Tibial nerve (tissue), 4 donors: ENCODE measurements at regions not wholly inside any gene's neighbourhood (a gene's known extent, or its start where the extent isn't known, plus 50 kb on each side); places are given as distances from the start of the nearest gene placed in this dataset.

ENCODE experiments used
- DNase-seq, 2 donors: peaks; one replicate each; pipeline ENCODE4 v3.0.0-alpha.2; 2019; ENCODE audit warnings: low spot score in 2 of 2
- H3K27ac ChIP-seq, 4 donors: fragments of 200-600 bp; sonication (generic) in 3 of 4; one replicate each; pipeline ENCODE4 v1.5.1; 2017 to 2019; ENCODE audit warnings: mild to moderate bottlenecking in 1 of 4
- H3K27me3 ChIP-seq, 2 donors: fragments of 200-600 bp; sonication (generic) in 1 of 2; one replicate each; pipeline versions ENCODE4 v1.5.1 to v1.6.0; 2017 to 2019
- H3K36me3 ChIP-seq, 3 donors: fragments of 200-600 bp; sonication (generic); one replicate each; pipeline ENCODE4 v1.5.1; 2018 to 2019
- H3K4me1 ChIP-seq, 4 donors: fragments of 200-600 bp; sonication (generic) in 3 of 4; one replicate each; pipeline ENCODE4 v1.5.1; 2017 to 2019
- H3K4me3 ChIP-seq, 4 donors: fragments of 200-600 bp; sonication (generic) in 3 of 4; one replicate each; pipeline ENCODE4 v1.5.1; 2017 to 2019; ENCODE audit warnings: mild to moderate bottlenecking in 1 of 4, moderate library complexity in 1 of 4
- H3K9me3 ChIP-seq, 4 donors: fragments of 200-600 bp; sonication (generic) in 3 of 4; one replicate each; pipeline ENCODE4 v1.5.1; 2017 to 2019
- EP300 ChIP-seq, 2 donors: sonication (generic); formaldehyde crosslinking; IDR thresholded peaks; one replicate each; pipeline ENCODE4 v1.6.1; 2017; ENCODE audit warnings: antibody characterized with exemption in 2 of 2, mild to moderate bottlenecking in 1 of 2
- POLR2A ChIP-seq, 2 donors: fragments of 450-650 bp; IDR thresholded peaks; one replicate each; pipeline ENCODE4 v1.6.1; 2017; ENCODE audit warnings: antibody characterized with exemption in 2 of 2, mild to moderate bottlenecking in 2 of 2, moderate library complexity in 2 of 2
- WGBS, 2 donors: methylation state at CpG; one replicate each; pipeline ENCODE4 v1.1.5; 2018; 5-methylcytosine and 5-hydroxymethylcytosine counted together
- TF ChIP-seq, protein P1 (sequence below), 5 experiments: fragments of 200-600 bp in 3 of 5; fragments of 450-650 bp in 2 of 5; sonication (generic) in 3 of 5; IDR thresholded peaks; one replicate each; pipeline ENCODE4 v1.5.1; 2016 to 2019; ENCODE audit warnings: antibody characterized with exemption in 5 of 5, mild to moderate bottlenecking in 3 of 5, moderate library complexity in 2 of 5

DNA sequence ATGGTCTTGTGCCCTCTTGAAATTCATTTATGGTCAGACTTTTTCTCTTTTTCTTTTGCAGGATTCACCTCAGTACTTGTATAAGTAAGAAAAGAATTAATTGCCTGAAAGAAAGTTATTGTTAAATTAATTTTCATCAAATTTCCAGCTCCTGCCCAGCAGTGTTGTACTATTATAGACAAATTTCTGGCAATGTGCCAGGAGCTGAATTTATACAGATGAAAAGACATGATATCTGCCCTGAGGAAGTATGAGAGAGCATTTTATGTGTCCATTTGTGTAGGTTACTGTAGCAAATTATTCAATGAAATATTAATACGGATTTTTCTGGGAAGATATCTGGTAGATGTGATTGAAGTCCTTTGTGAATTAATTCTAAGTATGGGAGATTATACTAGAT, 2371.5 kb upstream of the TENM3 start:
- no peak for DNase-seq
- no peaks in the 10 kb centered on the region for H3K4me1 ChIP-seq
- no peaks in the 10 kb centered on the region for H3K27me3 ChIP-seq
- TF ChIP-seq EP300 (IDR thresholded peaks at IDR 0.05): no peak
- H3K4me3 ChIP-seq: no peak overlapping the region
- WGBS, 2 donors: 78 to 84% methylated on average over 1 of the region's 1 CpG
- no peaks in the 10 kb centered on the region for H3K9me3 ChIP-seq
- H3K36me3 ChIP-seq: no peaks in the 10 kb centered on the region
- H3K27ac ChIP-seq: no peak overlapping the region

DNA sequence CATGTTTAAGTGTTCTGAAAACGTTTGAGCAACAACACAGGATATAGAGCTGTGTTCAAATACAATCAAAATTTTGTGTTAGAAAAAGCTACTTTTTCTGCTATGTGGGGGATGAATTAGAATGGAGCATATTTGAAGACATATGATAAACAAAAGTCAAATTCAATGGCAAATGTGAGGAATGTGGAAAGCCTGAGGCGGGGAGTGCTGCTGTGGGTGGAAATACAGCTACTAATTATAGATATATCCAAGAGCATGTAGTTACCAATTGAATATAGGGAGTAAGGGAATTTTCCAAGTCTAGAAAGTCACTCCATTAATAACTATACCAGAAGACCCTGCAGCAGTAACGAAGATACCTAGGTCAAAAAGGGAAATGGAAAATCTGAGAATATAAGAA, 2370.4 kb upstream of the TENM3 start:
- no peak for TF ChIP-seq POLR2A (IDR thresholded peaks at IDR 0.05)
- TF ChIP-seq, protein P1, sequence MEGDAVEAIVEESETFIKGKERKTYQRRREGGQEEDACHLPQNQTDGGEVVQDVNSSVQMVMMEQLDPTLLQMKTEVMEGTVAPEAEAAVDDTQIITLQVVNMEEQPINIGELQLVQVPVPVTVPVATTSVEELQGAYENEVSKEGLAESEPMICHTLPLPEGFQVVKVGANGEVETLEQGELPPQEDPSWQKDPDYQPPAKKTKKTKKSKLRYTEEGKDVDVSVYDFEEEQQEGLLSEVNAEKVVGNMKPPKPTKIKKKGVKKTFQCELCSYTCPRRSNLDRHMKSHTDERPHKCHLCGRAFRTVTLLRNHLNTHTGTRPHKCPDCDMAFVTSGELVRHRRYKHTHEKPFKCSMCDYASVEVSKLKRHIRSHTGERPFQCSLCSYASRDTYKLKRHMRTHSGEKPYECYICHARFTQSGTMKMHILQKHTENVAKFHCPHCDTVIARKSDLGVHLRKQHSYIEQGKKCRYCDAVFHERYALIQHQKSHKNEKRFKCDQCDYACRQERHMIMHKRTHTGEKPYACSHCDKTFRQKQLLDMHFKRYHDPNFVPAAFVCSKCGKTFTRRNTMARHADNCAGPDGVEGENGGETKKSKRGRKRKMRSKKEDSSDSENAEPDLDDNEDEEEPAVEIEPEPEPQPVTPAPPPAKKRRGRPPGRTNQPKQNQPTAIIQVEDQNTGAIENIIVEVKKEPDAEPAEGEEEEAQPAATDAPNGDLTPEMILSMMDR (IDR thresholded peaks at IDR 0.05): no peak
- no peak for TF ChIP-seq EP300 (IDR thresholded peaks at IDR 0.05)
- no peak for DNase-seq
- Histone ChIP-seq H3K36me3 (no peaks in the 10 kb centered on the region), H3K4me1 (no peaks in the 10 kb centered on the region), H3K27me3 (no peaks in the 10 kb centered on the region), H3K4me3 (no peak overlapping the region), H3K27ac (no peak overlapping the region), H3K9me3 (no peaks in the 10 kb centered on the region)
- 33 to 39% methylated on average over 3 of the region's 3 CpGs for WGBS, 2 donors

DNA sequence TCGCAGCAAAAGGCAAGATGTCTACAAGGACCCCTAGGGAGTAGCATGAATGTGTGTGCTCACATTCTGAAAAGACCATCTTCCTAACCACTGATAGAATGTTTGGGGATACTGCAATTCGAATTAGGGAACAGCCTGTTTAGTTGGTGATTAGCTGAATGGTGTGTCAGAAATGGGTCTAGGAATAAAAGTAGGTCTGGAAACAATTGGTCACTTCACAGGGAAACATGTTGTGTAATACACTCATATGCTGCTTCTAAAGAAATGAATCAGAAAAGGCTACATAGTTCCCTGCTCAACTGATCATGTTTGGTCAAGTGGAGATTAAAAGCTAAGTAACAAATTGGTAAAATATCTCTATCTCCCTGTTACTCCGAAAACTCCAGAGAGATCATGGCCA, 2362.4 kb upstream of the TENM3 start:
- no peak overlapping the region for H3K27ac ChIP-seq
- no peaks in the 10 kb centered on the region for H3K27me3 ChIP-seq
- TF ChIP-seq POLR2A (IDR thresholded peaks at IDR 0.05): no peak
- no peak for TF ChIP-seq EP300 (IDR thresholded peaks at IDR 0.05)
- TF ChIP-seq, protein P1 (IDR thresholded peaks at IDR 0.05): no peak
- H3K9me3 ChIP-seq: no peaks in the 10 kb centered on the region
- no peaks in the 10 kb centered on the region for H3K36me3 ChIP-seq
- no peak overlapping the region for H3K4me3 ChIP-seq
- H3K4me1 ChIP-seq: no peaks in the 10 kb centered on the region
- 57 to 81% methylated on average over 2 to 3 of the region's 3 CpGs for WGBS, 2 donors
- no peak for DNase-seq

DNA sequence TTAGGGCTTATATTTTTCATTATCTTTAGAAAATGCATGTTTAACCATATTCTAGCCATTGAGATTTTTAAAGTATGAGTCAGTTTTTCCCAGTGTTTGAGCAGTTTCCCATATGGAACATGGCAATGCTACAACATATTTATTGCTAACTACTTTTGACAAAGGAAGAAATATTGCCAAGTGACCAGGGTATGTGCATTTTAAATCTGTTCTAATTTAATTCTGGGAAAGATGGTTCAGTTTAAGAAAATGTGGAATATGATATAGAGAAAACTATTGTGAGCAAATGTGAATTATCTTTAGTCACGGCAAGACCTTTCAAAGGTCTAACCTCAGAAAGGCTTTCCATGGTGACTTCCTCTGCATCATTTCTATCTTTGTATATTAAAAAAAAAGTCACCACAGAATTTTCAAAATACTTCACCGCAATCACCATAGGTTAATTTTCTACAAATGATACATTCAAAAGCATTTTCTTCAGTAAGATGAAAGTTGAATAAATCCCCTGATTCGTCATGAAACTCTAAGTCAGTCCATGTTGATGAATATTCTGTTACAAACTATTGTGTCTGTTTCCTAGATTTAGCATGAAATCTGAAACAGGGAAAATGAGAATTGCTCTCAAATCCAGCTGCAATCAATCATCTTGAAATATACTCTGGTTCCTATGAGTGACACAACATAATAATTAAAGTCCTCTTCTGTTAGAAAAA, 2349.0 kb upstream of the TENM3 start:
- Histone ChIP-seq H3K36me3 (no peaks in the 10 kb centered on the region), H3K9me3 (no peaks in the 10 kb centered on the region), H3K4me1 (no peaks in the 10 kb centered on the region), H3K27me3 (no peaks in the 10 kb centered on the region), H3K4me3 (no peak overlapping the region), H3K27ac (no peak overlapping the region)
- no peak for DNase-seq
- 55 to 70% methylated on average over 3 of the region's 3 CpGs for WGBS, 2 donors
- TF ChIP-seq EP300 (IDR thresholded peaks at IDR 0.05): no peak
- no peak for TF ChIP-seq POLR2A (IDR thresholded peaks at IDR 0.05)
- TF ChIP-seq, protein P1 (IDR thresholded peaks at IDR 0.05): no peak

DNA sequence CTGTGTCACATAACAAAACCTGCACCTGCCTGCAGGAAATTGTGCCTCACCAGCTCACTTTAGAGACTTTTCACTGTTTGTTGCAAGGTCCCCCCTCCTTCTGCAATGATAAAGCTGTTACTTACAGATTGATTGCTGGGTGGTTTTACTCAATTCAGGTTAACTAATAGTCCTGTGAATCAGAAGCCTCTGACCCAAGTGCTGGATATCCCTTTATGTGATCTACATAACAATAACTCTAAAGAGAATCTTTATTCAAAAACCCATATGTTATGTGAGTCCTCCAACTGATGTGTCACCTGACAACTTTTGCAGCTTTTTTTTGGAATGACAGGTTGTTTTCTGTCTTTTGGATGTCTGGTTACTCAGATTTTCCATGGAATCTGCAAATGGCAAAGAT, 2323.6 kb upstream of the TENM3 start:
- no peak for DNase-seq
- H3K27ac ChIP-seq: no peak overlapping the region
- no peaks in the 10 kb centered on the region for H3K36me3 ChIP-seq
- no peaks in the 10 kb centered on the region for H3K9me3 ChIP-seq
- H3K4me3 ChIP-seq: no peak overlapping the region
- H3K27me3 ChIP-seq: no peaks in the 10 kb centered on the region
- TF ChIP-seq, protein P1 (IDR thresholded peaks at IDR 0.05): no peak
- TF ChIP-seq POLR2A (IDR thresholded peaks at IDR 0.05) (no peak), EP300 (IDR thresholded peaks at IDR 0.05) (no peak)
- no peaks in the 10 kb centered on the region for H3K4me1 ChIP-seq

DNA sequence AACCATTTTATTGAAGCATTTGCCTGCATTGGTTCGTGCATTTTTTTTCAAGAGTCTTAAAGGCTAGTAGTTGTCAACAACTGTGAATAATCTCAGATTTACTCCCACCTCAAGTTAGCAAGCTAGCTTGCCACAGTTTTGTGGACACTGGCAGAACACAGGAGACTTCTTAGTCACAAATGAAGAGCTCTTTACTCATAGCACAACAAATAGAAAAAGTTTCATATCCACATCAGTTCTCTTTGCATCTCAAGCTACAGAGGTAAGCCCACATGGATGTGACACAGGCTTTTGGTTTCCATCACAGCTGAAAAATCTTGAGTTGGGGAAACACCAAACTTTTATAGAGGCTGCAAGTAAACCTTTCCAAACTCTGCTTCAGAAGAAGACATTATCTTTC, 2315.7 kb upstream of the TENM3 start:
- Histone ChIP-seq H3K27me3 (no peaks in the 10 kb centered on the region), H3K36me3 (no peaks in the 10 kb centered on the region), H3K4me3 (no peak overlapping the region), H3K27ac (no peak overlapping the region), H3K4me1 (no peaks in the 10 kb centered on the region), H3K9me3 (no peaks in the 10 kb centered on the region)
- TF ChIP-seq POLR2A (IDR thresholded peaks at IDR 0.05): no peak
- TF ChIP-seq EP300 (IDR thresholded peaks at IDR 0.05): no peak
- TF ChIP-seq, protein P1 (IDR thresholded peaks at IDR 0.05): no peak
- 86 to 88% methylated on average over 1 of the region's 1 CpG for WGBS, 2 donors
- DNase-seq: no peak
